SK-N-SH (cell line): ENCODE measurements at regions not wholly inside any gene's neighbourhood (a gene's known extent, or its start where the extent isn't known, plus 50 kb on each side); places are given as distances from the start of the nearest gene placed in this dataset.

ENCODE experiments used
- CTCF ChIA-PET: fragments of 300-600, 350-600 bp; formaldehyde crosslinking; extraction: SDS; loops from one replicate; lab custom pipeline; 2021; lab: Yijun Ruan, JAX
- POLR2A ChIA-PET: fragments of 350-600 bp; sonication (Branson Sonifier 250); formaldehyde crosslinking; extraction: SDS; loops from one replicate; lab custom pipeline; 2020; ENCODE audit warnings: antibody characterized with exemption, inconsistent platforms; lab: Yijun Ruan, JAX
- DNase-seq: peaks from one replicate; pipeline ENCODE4 v3.0.0; 2012
- H2AFZ ChIP-seq: fragments of 200-600 bp; sonication (generic); 2 replicates; pipeline ENCODE4 v1.8.1; 2016; ENCODE audit warnings: antibody characterized with exemption, mild to moderate bottlenecking, low read depth
- H3F3A ChIP-seq: fragments of 200-600 bp; sonication (generic); replicated peaks from 2 replicates; pipeline ENCODE3; 2016; ENCODE audit warnings: antibody characterized with exemption, mild to moderate bottlenecking; ENCODE audit not compliant: insufficient read depth
- H3K27ac ChIP-seq, 2 experiments: fragments of 200-500 bp in 1 of 2; fragments of 200-600 bp in 1 of 2; sonication (Bioruptor generic) in 1 of 2; sonication (generic), shearing (Covaris generic) in 1 of 2; 2 replicates each; pipeline versions ENCODE4 v1.5.1 to v1.6.1; 2014 to 2016; ENCODE audit warnings: low read depth in 2 of 2, inconsistent platforms in 1 of 2, low read length in 1 of 2, mild to moderate bottlenecking in 1 of 2, mixed read lengths in 1 of 2
- H3K27me3 ChIP-seq: fragments of 200-600 bp; sonication (generic), shearing (Covaris generic); 2 replicates; pipeline ENCODE4 v1.6.1; 2016; ENCODE audit warnings: mixed run types; ENCODE audit not compliant: insufficient read depth
- H3K36me3 ChIP-seq, 2 experiments: fragments of 200-500 bp in 1 of 2; fragments of 200-600 bp in 1 of 2; sonication (Bioruptor generic) in 1 of 2; sonication (generic) in 1 of 2; replicated peaks in 1 of 2; 2 replicates each; pipeline versions ENCODE3 to v1.5.1; 2014 to 2016; ENCODE audit warnings: low read length in 1 of 2, mild to moderate bottlenecking in 1 of 2; ENCODE audit not compliant: insufficient read depth in 2 of 2, control insufficient read depth in 1 of 2
- H3K4me1 ChIP-seq, 2 experiments: fragments of 200-500 bp in 1 of 2; fragments of 200-600 bp in 1 of 2; sonication (Bioruptor generic) in 1 of 2; sonication (generic), shearing (Covaris generic) in 1 of 2; 2 replicates each; pipeline versions ENCODE4 v1.5.1 to v1.6.1; 2014 to 2016; ENCODE audit warnings: low read depth in 1 of 2, low read length in 1 of 2, mixed run types in 1 of 2; ENCODE audit not compliant: insufficient read depth in 2 of 2, control insufficient read depth in 1 of 2
- H3K4me2 ChIP-seq: fragments of 200-600 bp; sonication (generic), shearing (Covaris generic); 2 replicates; pipeline ENCODE4 v1.6.1; 2017; ENCODE audit warnings: mixed run types
- H3K4me3 ChIP-seq, 2 experiments: fragments of 200-500 bp in 1 of 2; fragments of 200-600 bp in 1 of 2; sonication (Bioruptor generic) in 1 of 2; sonication (generic), shearing (Covaris generic) in 1 of 2; 2 replicates each; pipeline versions ENCODE4 v1.5.1 to v1.8.1; 2014 to 2016; ENCODE audit warnings: low read depth in 2 of 2, inconsistent platforms in 1 of 2, low read length in 1 of 2, mild to moderate bottlenecking in 1 of 2, mixed read lengths in 1 of 2, moderate library complexity in 1 of 2
- H3K79me2 ChIP-seq: fragments of 200-600 bp; sonication (generic); 2 replicates; pipeline ENCODE4 v1.8.1; 2017; ENCODE audit warnings: mild to moderate bottlenecking; ENCODE audit not compliant: insufficient read depth
- H3K9ac ChIP-seq: fragments of 200-600 bp; sonication (generic); 2 replicates; pipeline ENCODE4 v1.6.1; 2017; ENCODE audit warnings: mixed run types
- H3K9me2 ChIP-seq: fragments of 200-600 bp; sonication (generic); 2 replicates; pipeline ENCODE4 v1.6.1; 2017; ENCODE audit warnings: mixed run types
- H3K9me3 ChIP-seq: fragments of 200-600 bp; sonication (generic); 2 replicates; pipeline ENCODE4 v1.6.1; 2017; ENCODE audit warnings: mixed run types, mild to moderate bottlenecking, moderate library complexity
- H4K20me1 ChIP-seq: fragments of 200-600 bp; sonication (generic); 2 replicates; pipeline ENCODE4 v1.6.1; 2017; ENCODE audit warnings: mild to moderate bottlenecking, mixed run types; ENCODE audit not compliant: insufficient read depth
- CHD2 ChIP-seq: fragments of 150-350 bp; IDR thresholded peaks from 2 replicates; pipeline ENCODE4 v1.6.1; 2018; ENCODE audit warnings: low read length; ENCODE audit not compliant: partially characterized antibody
- ELF1 ChIP-seq: IDR thresholded peaks from 2 replicates; pipeline ENCODE4 v1.4.0; 2012
- EP300 ChIP-seq, 2 experiments: IDR thresholded peaks; 2 replicates each; pipeline versions ENCODE4 v1.4.0 to v1.6.1; 2012; ENCODE audit warnings: borderline replicate concordance in 1 of 2, low read depth in 1 of 2, low read length in 1 of 2
- EZH2phosphoT487 ChIP-seq: fragments of 200-600 bp; sonication (generic); IDR thresholded peaks from 2 replicates; pipeline ENCODE4 v1.6.1; 2017; ENCODE audit warnings: low read depth, mixed run types, mild to moderate bottlenecking, antibody characterized with exemption, moderate library complexity, borderline replicate concordance
- FOSL2 ChIP-seq: IDR thresholded peaks from 2 replicates; pipeline ENCODE4 v1.4.0; 2012; ENCODE audit warnings: low read depth, mild to moderate bottlenecking, moderate library complexity, borderline replicate concordance
- GABPA ChIP-seq: IDR thresholded peaks from 2 replicates; pipeline ENCODE4 v1.4.0; 2012; ENCODE audit warnings: low read depth, mild to moderate bottlenecking
- GATA2 ChIP-seq: sonication (generic); formaldehyde crosslinking; IDR thresholded peaks from 2 replicates; pipeline ENCODE4 v1.5.0; 2020; ENCODE audit warnings: mild to moderate bottlenecking, missing genetic modification reagents
- MXI1 ChIP-seq: IDR thresholded peaks from 2 replicates; pipeline ENCODE4 v1.6.1; 2012; ENCODE audit warnings: mild to moderate bottlenecking, low read depth, low read length, improper control_type of control experiment
- NRF1 ChIP-seq: IDR thresholded peaks from 2 replicates; pipeline ENCODE4 v1.6.1; 2012; ENCODE audit warnings: low read depth, mild to moderate bottlenecking, low read length
- RAD21 ChIP-seq: IDR thresholded peaks from 2 replicates; pipeline ENCODE4 v1.6.1; 2012; ENCODE audit warnings: mild to moderate bottlenecking, low read length
- RCOR1 ChIP-seq: fragments of 150-350 bp; IDR thresholded peaks from 2 replicates; pipeline ENCODE4 v1.6.1; 2017; ENCODE audit warnings: antibody characterized with exemption, low read length
- RFX5 ChIP-seq: IDR thresholded peaks from 2 replicates; pipeline ENCODE4 v1.6.1; 2012; ENCODE audit warnings: mild to moderate bottlenecking, improper control_type of control experiment, low read length
- SIN3A ChIP-seq: IDR thresholded peaks from 2 replicates; pipeline ENCODE4 v1.6.1; 2012; ENCODE audit warnings: low read depth, mild to moderate bottlenecking, low read length, moderate library complexity, borderline replicate concordance
- TAF1 ChIP-seq: IDR thresholded peaks from 2 replicates; pipeline ENCODE4 v1.6.1; 2012; ENCODE audit warnings: low read depth, mild to moderate bottlenecking, low read length, moderate library complexity, borderline replicate concordance
- TCF12 ChIP-seq: IDR thresholded peaks from 2 replicates; pipeline ENCODE4 v1.4.0; 2012
- TEAD4 ChIP-seq: IDR thresholded peaks from 2 replicates; pipeline ENCODE4 v1.4.0; 2012; ENCODE audit warnings: mild to moderate bottlenecking, borderline replicate concordance; ENCODE audit not compliant: insufficient read depth
- YY1 ChIP-seq: IDR thresholded peaks from 2 replicates; pipeline ENCODE4 v1.4.0; 2012; ENCODE audit warnings: low read depth, mild to moderate bottlenecking
- WGBS: methylation state at CpG from one replicate; pipeline ENCODE4 v1.1.6; 2017; ENCODE audit warnings: low lambda C conversion rate; 5-methylcytosine and 5-hydroxymethylcytosine counted together
- TF ChIP-seq, protein P1 (sequence below): IDR thresholded peaks from 2 replicates; pipeline ENCODE4 v1.6.1; 2012; ENCODE audit warnings: mild to moderate bottlenecking, low read depth, low read length, moderate library complexity
- TF ChIP-seq, protein P2 (sequence below): fragments of 150-350 bp; IDR thresholded peaks from 2 replicates; pipeline ENCODE4 v1.6.1; 2017; ENCODE audit warnings: antibody characterized with exemption, low read length, low read depth, borderline replicate concordance
- TF ChIP-seq, protein P3 (sequence below): fragments of 150-350 bp; IDR thresholded peaks from 2 replicates; pipeline ENCODE4 v1.6.1; 2016; ENCODE audit warnings: mild to moderate bottlenecking, low read depth, low read length

DNA sequence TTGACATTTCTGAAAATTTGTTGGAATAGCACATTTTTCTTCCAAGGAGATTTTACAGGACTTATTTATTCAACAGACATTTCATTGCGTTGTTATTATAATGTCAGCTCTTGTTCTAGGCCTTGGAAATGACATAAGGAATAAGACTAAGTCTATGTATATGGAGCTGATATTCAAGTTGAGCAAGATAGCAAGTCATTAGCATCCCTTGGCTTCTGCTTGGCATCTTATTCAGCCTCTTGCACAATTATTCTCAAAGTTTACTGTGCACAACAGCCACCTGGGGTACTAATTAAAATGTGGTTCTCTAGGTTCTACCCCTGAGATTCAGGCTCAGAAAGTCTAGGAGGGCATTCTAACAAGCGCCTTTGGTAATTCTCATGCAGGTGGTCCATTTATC, 304.8 kb upstream of the DDI1 start (continued):
- TF ChIP-seq, protein P1, sequence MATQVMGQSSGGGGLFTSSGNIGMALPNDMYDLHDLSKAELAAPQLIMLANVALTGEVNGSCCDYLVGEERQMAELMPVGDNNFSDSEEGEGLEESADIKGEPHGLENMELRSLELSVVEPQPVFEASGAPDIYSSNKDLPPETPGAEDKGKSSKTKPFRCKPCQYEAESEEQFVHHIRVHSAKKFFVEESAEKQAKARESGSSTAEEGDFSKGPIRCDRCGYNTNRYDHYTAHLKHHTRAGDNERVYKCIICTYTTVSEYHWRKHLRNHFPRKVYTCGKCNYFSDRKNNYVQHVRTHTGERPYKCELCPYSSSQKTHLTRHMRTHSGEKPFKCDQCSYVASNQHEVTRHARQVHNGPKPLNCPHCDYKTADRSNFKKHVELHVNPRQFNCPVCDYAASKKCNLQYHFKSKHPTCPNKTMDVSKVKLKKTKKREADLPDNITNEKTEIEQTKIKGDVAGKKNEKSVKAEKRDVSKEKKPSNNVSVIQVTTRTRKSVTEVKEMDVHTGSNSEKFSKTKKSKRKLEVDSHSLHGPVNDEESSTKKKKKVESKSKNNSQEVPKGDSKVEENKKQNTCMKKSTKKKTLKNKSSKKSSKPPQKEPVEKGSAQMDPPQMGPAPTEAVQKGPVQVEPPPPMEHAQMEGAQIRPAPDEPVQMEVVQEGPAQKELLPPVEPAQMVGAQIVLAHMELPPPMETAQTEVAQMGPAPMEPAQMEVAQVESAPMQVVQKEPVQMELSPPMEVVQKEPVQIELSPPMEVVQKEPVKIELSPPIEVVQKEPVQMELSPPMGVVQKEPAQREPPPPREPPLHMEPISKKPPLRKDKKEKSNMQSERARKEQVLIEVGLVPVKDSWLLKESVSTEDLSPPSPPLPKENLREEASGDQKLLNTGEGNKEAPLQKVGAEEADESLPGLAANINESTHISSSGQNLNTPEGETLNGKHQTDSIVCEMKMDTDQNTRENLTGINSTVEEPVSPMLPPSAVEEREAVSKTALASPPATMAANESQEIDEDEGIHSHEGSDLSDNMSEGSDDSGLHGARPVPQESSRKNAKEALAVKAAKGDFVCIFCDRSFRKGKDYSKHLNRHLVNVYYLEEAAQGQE: no peak

DNA sequence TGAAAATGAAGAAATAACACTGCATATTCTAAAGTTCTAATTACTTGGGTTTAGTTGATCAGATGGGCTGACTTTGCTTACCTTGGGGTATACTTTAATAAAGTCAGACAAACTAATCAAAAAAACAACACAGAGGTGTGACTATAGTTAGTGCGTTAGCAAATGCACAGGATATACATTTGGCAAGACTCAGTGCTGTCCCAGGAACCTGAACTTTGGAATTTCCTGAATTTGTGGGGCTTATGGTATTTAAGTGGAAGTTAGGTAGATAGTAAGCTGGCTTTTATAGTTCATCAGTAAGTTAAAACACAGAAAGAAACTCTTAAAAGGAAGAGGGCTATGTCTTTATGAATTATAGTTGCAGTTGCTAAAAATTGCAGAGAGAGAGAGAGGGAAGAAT, 302.6 kb upstream of the DDI1 start:
- Histone ChIP-seq H3K36me3 (no peaks in the 10 kb centered on the region), H3K27ac (no peak overlapping the region), H3F3A (peaks cover 11% of the 10 kb centered on the region), H2AFZ (no peak overlapping the region), H3K27me3 (no peaks in the 10 kb centered on the region), H3K79me2 (no peaks in the 10 kb centered on the region), H3K4me1 (peaks cover 4 to 20% of the 10 kb centered on the region in 2 experiments; a peak in 2 of 4 replicates), H3K9ac (no peak overlapping the region), H4K20me1 (no peaks in the 10 kb centered on the region), H3K9me2 (no peaks in the 10 kb centered on the region), H3K4me3 (no peak overlapping the region), H3K4me2 (no peak overlapping the region), H3K9me3 (no peaks in the 10 kb centered on the region)
- DNase-seq: no peak
- 83% methylated on average over 1 of the region's 1 CpG for WGBS
- CTCF ChIA-PET: no interaction called here
- TF ChIP-seq MXI1 (no peak), EZH2phosphoT487 (no peak), TAF1 (no peak), TCF12 (no peak), RFX5 (no peak), CHD2 (no peak), RAD21 (no peak), YY1 (no peak), SIN3A (no peak), RCOR1 (no peak), ELF1 (no peak), NRF1 (no peak), TEAD4 (no peak), GABPA (no peak), GATA2 (no peak), EP300 (IDR thresholded peaks at IDR 0.05; ENCODE audit: borderline replicate concordance in 1 of 2, low read depth in 1 of 2, low read length in 1 of 2) (no peak), FOSL2 (no peak)
- TF ChIP-seq, protein P1: no peak
- TF ChIP-seq, protein P2, sequence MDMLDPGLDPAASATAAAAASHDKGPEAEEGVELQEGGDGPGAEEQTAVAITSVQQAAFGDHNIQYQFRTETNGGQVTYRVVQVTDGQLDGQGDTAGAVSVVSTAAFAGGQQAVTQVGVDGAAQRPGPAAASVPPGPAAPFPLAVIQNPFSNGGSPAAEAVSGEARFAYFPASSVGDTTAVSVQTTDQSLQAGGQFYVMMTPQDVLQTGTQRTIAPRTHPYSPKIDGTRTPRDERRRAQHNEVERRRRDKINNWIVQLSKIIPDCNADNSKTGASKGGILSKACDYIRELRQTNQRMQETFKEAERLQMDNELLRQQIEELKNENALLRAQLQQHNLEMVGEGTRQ: no peak
- TF ChIP-seq, protein P3, sequence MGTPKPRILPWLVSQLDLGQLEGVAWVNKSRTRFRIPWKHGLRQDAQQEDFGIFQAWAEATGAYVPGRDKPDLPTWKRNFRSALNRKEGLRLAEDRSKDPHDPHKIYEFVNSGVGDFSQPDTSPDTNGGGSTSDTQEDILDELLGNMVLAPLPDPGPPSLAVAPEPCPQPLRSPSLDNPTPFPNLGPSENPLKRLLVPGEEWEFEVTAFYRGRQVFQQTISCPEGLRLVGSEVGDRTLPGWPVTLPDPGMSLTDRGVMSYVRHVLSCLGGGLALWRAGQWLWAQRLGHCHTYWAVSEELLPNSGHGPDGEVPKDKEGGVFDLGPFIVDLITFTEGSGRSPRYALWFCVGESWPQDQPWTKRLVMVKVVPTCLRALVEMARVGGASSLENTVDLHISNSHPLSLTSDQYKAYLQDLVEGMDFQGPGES: no peak
- POLR2A ChIA-PET: no interaction called here
